ENCODE measurements at regions not wholly inside any gene's neighbourhood (a gene's known extent, or its start where the extent isn't known, plus 50 kb on each side); places are given as distances from the start of the nearest gene placed in this dataset.

- TF ChIP-seq CTCF (IDR thresholded peaks at IDR 0.05; ENCODE audit: insufficient read depth, low read length, poor library complexity, severe bottlenecking), result no peak
- no peak for TF ChIP-seq EZH2phosphoT487 (conservative IDR thresholded peaks at IDR 0.05; ENCODE audit: low read length)
Observed at GRCh38 chr18:54774423-54774822, 53.9 kb upstream of the RAB27B start.

Measured in SU-DHL-6 (cell line).